ENCODE measurements at regions not wholly inside any gene's neighbourhood (a gene's known extent, or its start where the extent isn't known, plus 50 kb on each side); places are given as distances from the start of the nearest gene placed in this dataset.
"Not testable (repeated sequence)": the region's sequence is repeated elsewhere in the genome, so short reads cannot be mapped to it uniquely, and the experiment has no call there.

DNA sequence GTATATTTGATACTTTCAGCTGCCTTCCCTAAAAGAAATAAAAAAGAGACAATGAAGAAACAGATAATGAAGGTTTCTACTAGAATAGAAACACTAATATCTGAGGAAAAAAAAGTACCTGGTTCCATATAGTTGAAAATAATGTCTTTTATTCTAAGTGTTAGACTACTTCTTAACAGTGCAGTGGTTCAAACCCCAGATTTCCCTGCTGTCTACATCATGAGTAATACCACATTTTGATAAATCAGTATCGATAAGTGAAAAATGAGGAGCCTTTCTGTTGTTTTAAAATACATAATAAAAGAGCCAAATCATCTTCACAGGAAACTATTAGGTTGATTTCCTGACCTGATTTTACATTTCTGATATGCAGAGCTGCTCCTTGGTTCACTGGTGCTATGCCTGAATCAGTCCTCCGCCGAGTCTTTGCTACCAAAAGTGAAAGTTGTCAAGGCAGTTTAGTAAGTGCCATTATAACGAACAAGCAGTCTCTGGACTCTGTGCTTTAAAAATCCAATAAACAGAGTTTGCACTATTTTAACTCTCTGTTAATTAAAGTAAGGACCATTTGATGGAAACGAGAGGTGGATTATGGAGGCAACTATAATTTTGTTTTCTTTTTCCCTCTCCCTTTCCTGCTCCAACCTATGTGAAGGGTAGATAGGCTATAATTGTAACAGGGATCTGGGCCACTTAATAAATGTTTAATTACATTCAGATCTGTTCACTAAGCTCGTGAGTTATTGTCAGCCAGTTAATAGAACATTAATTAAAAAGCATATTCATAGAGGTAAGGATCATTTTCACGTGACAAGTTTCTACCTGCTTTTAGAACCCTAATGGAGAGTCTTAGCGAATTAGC, 724.5 kb upstream of the RAG2 start:
- DNase-seq (ENCODE audit: low spot score): no peak

DNA sequence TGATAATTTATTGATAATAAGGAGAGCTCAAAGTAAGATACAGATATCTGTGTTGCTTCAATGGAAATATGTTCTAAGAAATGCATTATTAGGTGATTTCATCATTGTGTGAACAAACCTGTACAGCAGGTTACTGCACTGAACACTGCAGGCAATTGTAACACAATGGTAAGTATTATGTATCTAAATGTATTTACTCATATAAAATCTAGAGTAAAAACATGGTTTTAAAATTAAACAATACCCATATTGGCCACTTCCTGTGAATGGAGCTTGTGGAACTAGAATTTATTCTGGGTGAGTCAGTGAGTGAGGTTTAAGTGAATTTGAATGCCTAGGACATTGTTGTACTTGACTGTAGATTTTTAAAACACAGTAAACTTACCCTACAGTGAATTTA, 722.9 kb upstream of the RAG2 start:
- DNase-seq (ENCODE audit: low spot score): no peak

- no peak for DNase-seq (ENCODE audit: low spot score)
Observed at GRCh38 chr11:37317803-37318202, 719.8 kb upstream of the RAG2 start.

GRCh38 chr11:37313266-37313665, 715.2 kb upstream of the RAG2 start:
- DNase-seq (ENCODE audit: low spot score): no peak

DNA sequence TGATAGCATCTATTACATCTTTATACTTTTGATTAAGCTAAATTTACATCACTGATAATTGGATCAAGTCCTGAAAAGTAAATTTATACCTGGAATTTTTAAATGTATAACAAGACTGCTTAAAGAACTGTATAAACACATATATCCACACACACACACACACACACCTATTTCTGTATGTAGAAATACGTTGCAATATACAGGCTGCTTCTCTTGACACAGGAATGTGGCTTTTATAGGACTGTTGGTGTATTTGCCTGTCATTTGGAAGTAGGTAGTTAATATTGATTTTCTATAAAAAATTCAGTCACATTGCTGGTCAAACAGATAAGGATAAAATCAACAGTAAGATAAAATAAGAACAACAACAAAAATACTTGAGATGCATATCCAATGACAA, 708.5 kb upstream of the RAG2 start:
- DNase-seq (ENCODE audit: low spot score): no peak

- DNase-seq (ENCODE audit: low spot score): not testable (repeated sequence)
Observed at GRCh38 chr11:37301405-37301804, 703.4 kb upstream of the RAG2 start.

DNA sequence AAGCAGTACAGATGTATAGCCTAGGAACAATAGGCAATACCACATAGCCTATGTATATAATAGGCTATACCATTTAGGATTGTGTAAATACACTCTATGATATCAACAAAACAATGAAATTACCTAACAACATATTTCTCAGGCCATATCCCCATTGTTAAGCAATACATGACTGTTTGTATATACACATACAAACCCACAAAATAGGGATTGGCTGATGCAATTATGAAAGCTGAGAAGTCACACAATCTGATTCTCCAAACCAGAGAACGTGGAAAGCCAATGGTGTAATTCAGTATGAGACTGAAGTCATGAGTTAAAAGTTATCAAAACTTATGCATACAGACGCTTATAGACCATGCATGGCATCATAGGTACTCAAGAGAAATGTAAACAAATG, 700.1 kb upstream of the RAG2 start:
- no peak for DNase-seq (ENCODE audit: low spot score)

DNA sequence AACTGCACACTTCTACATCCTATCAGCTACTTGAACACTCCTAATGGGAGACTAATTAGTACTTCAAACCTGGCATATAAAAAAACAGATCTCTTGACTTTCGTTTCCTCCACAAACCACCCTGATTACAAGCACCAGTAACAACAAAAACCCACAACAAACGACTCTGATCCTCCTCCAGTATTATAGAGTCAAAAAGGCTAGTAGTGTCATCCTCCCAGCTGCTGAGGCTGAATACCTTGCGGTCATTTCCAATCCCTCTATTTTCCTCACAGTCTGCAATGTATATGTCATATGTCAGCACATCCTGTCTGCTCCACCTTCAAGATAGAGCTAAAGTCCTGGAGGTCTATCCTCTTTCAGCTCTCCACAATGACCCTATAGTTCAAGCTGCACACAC, 688.9 kb upstream of the RAG2 start:
- DNase-seq (ENCODE audit: low spot score): no peak

DNA sequence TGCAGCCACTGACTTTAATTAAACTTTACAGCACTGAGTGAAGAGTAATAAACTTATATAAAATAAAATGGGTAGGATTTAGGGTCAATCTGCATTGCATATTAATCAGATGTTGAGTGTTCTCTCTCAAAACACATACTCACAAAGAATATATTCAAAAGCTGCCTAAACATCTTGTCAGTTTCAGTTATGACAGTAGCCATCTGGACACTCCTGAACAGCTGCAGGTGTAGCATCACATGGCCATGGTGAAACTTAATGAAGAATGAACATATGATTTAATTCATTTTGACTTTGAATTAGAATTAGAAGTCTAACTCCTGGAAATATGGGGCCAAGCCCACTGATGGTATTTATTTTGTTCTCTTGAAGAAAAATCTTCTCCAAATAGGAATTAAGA, 684.3 kb upstream of the RAG2 start:
- no peak for DNase-seq (ENCODE audit: low spot score)

DNA sequence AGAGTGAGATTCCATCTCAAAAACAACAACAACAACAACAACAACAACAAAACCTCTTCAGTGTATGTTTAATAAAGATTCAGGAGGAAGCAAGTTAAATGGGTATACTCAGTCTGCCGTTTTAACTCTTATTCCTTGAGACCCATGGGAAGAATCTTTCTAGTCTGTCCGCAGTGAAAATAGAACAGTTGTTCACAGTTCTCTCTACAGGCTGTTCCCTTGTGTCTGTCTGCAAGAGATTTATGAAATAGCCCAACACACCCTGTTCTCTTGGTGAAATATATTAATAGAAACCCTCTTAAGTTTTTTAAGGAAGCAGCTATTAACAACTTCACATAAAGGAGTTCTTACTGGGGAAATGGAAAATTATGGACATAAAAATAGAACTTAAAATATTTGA, 682.2 kb upstream of the RAG2 start:
- DNase-seq (ENCODE audit: low spot score): no peak

DNA sequence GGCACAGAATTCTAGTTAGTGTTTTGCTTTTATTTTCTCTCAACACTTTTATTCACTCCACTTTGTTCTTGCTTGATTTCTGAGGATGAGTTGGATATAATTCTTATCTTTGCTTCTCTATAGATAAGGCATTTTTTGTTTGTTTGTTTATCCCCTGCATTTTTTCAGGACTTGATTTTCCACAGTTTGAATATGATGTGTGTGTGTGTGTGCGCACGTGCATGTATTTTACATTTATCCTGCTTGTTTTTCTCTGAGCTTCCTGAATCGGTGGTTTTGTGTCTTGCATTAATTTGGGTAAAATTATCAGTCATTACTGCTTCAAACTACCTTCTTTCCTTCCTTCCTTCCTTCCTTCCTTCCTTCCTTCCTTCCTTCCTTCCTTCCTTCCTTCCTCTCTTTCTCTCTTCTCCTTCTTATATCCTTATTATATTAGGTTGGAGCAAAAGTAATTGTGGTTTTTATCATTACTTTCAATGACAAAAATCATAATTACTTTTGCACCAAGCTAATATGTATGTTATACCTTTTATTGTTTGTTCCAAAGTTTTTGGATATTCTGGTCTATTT, 679.9 kb upstream of the RAG2 start:
- DNase-seq (ENCODE audit: low spot score): no peak

GRCh38 chr11:37264783-37265182, 666.7 kb upstream of the RAG2 start:
- DNase-seq (ENCODE audit: low spot score): no peak

- DNase-seq (ENCODE audit: low spot score): no peak
Observed at GRCh38 chr11:37264060-37264459, 666.0 kb upstream of the RAG2 start.

- DNase-seq (ENCODE audit: low spot score): not testable (repeated sequence)
Observed at GRCh38 chr11:37263467-37263866, 665.4 kb upstream of the RAG2 start.

DNA sequence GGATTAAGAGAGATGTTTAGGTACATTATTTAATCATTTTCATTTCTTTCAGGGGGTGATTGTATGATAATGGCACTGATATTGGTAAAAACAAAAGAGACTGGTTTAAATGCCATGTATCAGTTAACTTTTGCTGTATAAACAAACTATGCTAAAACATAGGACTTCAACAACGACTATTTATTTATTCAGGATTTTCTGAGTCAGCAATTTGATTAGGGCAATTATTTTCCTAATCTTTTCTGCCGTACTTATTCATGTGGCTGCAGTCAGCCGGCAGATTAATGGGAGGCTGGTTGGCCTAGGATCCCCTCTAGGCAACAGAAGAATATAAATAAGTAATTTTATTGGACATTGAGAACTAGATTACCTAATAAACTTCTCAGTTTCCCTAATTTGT, 661.7 kb upstream of the RAG2 start:
- DNase-seq (ENCODE audit: low spot score): no peak

DNA sequence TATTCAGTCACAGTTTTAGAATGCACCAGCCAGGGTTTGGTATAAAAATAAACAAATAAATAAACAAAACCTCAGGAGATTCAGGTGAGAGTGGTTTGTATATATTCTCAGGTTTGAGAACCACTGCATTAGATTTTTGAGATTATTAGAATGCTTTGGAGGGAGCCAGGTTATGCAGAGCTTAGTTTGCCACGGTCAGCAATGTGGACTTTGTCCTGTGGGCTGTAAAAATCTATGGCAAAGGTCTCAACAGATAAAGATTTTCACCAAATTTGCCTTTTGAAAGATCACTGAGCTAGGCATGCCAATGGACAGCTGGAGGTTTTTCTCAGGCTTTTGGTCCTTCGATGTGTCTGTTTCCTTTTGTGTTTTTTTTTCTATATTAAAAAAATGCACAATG, 650.1 kb upstream of the RAG2 start:
- no peak for DNase-seq (ENCODE audit: low spot score)

DNA sequence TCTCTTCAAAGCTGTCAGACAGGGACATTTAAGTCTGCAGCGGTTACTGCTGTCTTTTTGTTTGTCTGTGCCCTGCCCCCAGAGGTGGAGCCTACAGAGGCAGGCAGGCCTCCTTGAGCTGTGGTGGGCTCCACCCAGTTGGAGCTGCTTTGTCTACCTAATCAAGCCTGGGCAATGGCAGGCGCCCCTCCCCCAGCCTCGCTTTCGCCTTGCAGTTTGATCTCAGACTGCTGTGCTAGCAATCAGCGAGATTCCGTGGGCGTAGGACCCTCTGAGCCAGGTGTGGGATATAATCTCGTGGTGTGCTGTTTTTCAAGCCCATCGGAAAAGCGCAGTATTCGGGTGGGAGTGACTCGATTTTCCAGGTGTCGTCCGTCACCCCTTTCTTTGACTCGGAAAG, 648.1 kb upstream of the RAG2 start:
- DNase-seq (ENCODE audit: low spot score): not testable (repeated sequence)

GRCh38 chr11:37230865-37231264, 632.8 kb upstream of the RAG2 start:
- no peak for DNase-seq (ENCODE audit: low spot score)

DNA sequence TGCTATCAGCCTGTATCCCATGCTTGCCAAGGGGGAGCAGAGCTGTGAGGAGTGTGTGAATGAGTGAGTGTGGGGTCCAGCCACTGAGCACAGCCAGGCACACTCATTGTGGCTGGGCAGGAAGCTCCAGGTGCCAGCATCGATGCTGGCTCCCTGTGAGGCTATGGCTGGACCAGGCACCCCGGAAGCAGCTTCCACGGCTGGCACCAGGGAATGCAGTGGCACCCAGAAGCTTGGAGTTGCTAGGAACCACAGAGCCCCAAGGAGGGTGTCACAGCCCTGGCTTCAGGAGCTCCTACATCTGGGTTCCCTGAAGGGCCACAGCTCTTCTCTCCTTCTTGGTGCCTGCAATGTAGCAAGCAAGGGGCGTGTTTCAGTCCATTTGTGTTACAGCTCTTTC, 625.9 kb upstream of the RAG2 start:
- DNase-seq (ENCODE audit: low spot score): no peak

DNA sequence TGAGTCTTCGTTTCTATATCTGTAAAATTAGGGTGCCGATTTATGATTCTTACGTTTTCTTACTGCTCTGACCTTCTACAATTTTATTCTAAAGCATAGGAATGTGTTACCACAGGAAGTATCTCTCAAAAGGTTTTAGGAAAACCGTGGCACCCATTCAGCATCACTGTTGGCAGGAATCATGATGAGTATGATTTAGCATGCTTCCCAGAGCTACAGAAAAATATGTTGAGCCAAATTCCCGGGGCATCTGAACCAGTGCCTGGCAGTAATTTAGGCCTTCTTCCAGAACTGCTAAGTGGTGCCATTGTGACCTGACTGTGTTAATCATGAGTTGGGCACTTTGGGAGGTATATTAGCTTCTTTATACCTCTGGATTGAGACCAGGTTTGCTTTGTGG, 605.0 kb upstream of the RAG2 start:
- DNase-seq (ENCODE audit: low spot score): no peak

GRCh38 chr11:37199082-37199481, 601.0 kb upstream of the RAG2 start:
- DNase-seq (ENCODE audit: low spot score): no peak

DNA sequence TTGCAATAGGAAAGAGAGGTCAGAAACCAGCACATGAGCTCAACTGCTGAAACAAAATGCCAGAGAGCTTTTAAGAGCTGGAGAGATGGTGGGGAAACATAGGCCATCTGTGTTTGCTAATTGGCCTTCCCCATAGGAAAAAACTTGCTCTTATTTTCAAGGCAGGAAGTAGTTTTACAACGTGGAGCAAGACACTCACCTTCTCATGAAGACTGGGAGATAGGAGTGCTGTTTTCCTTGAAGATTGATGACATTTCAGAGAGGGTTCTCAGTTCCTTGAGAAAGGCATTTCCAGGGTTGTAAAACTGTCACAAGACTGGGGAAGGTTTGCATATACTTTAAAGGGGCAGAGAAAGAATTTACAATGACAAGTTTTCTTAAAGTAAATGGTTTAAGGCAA, 586.3 kb upstream of the RAG2 start:
- no peak for DNase-seq (ENCODE audit: low spot score)

DNA sequence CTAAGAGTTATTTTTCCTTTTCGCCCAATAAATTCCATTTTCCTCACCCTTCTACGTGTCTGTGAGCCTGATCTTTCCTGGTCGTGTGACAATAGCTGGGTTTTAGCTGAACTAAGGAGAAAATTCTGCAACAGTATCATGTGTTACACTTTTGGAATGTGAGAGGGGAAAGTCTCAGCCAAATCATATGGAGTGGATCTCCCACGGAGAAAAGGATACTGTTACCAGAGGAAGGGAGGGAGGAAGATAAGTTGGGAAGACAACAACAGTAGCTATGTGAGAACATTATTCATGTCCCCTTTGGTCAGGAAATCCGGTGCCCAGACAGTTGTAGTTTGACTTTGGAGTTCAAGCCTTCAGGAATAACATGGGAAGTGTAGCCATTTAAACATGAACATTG, 584.0 kb upstream of the RAG2 start:
- DNase-seq (ENCODE audit: low spot score): no peak

- no peak for DNase-seq (ENCODE audit: low spot score)
Observed at GRCh38 chr11:37177721-37178120, 579.7 kb upstream of the RAG2 start.

Data from globus pallidus (tissue), 1 donor.